ENCODE measurements at regions not wholly inside any gene's neighbourhood (a gene's known extent, or its start where the extent isn't known, plus 50 kb on each side); places are given as distances from the start of the nearest gene placed in this dataset.

GRCh38 chr2:15802657-15803542 is 137.4 kb upstream of the MYCN start:
- no peak overlapping the region for H3K27ac ChIP-seq (replicated peaks in 1 of 4)
- TF ChIP-seq EP300 (IDR thresholded peaks at IDR 0.05) (no peak), POLR2AphosphoS5 (IDR thresholded peaks at IDR 0.05) (no peak)
- intact Hi-C loops (cut with DNase I): no loop called here
- WGBS: 53% methylated on average over 10 of the region's 10 CpGs
- DNase-seq (ENCODE audit: extremely low spot score): no peak
- peaks cover 0 to 8% (median 0%) of the 10 kb centered on the region in 4 donors for H3K4me1 ChIP-seq
- no peaks in the 10 kb centered on the region for H3K36me3 ChIP-seq
- no peaks in the 10 kb centered on the region for H3K9me3 ChIP-seq
- no peak overlapping the region for H3K4me3 ChIP-seq
- H3K27me3 ChIP-seq: no peaks in the 10 kb centered on the region

- H3K4me3 ChIP-seq: no peak overlapping the region
- intact Hi-C loops (cut with DNase I): no loop called here
- 91% methylated on average over 12 of the region's 12 CpGs for WGBS
- TF ChIP-seq EP300 (IDR thresholded peaks at IDR 0.05) (no peak), CTCF (IDR thresholded peaks at IDR 0.05) (no peak), POLR2AphosphoS5 (IDR thresholded peaks at IDR 0.05) (no peak), POLR2A (IDR thresholded peaks at IDR 0.05; ENCODE audit: low read depth) (no peak)
- H3K9me3 ChIP-seq: no peaks in the 10 kb centered on the region
- H3K27ac ChIP-seq (replicated peaks in 1 of 4): no peak overlapping the region
- H3K4me1 ChIP-seq: peaks cover 0 to 6% (median 0%) of the 10 kb centered on the region in 4 donors
- H3K27me3 ChIP-seq: no peaks in the 10 kb centered on the region
- DNase-seq (ENCODE audit: extremely low spot score): no peak
- no peaks in the 10 kb centered on the region for H3K36me3 ChIP-seq
These were observed 136.7 kb upstream of the MYCN start for GRCh38 chr2:15803543-15804245.

- intact Hi-C loops (cut with DNase I): no loop called here
- Histone ChIP-seq H3K36me3 (no peaks in the 10 kb centered on the region), H3K4me3 (no peak overlapping the region), H3K27ac (replicated peaks in 1 of 4) (no peak overlapping the region), H3K27me3 (no peaks in the 10 kb centered on the region), H3K4me1 (peaks cover 0 to 4% (median 0%) of the 10 kb centered on the region in 4 donors), H3K9me3 (no peaks in the 10 kb centered on the region)
- WGBS: 100% methylated on average over 1 of the region's 1 CpG
- no peak for DNase-seq (ENCODE audit: extremely low spot score)
- TF ChIP-seq POLR2AphosphoS5 (IDR thresholded peaks at IDR 0.05) (no peak), EP300 (IDR thresholded peaks at IDR 0.05) (no peak), POLR2A (IDR thresholded peaks at IDR 0.05; ENCODE audit: low read depth) (no peak), CTCF (IDR thresholded peaks at IDR 0.05) (no peak)
These were observed 136.1 kb upstream of the MYCN start for GRCh38 chr2:15804246-15804619.

- H3K27me3 ChIP-seq: no peaks in the 10 kb centered on the region
- DNase-seq (ENCODE audit: extremely low spot score): no peak
- H3K4me3 ChIP-seq: no peak overlapping the region
- 93% methylated on average over 2 of the region's 2 CpGs for WGBS
- no peaks in the 10 kb centered on the region for H3K36me3 ChIP-seq
- TF ChIP-seq POLR2A (IDR thresholded peaks at IDR 0.05; ENCODE audit: low read depth): no peak
- no peak for TF ChIP-seq EP300 (IDR thresholded peaks at IDR 0.05)
- TF ChIP-seq POLR2AphosphoS5 (IDR thresholded peaks at IDR 0.05): no peak
- TF ChIP-seq CTCF (IDR thresholded peaks at IDR 0.05): no peak
- no peaks in the 10 kb centered on the region for H3K9me3 ChIP-seq
- H3K27ac ChIP-seq (replicated peaks in 1 of 4): no peak overlapping the region
- intact Hi-C loops (cut with DNase I): no loop called here
- peaks cover 0 to 4% (median 0%) of the 10 kb centered on the region in 4 donors for H3K4me1 ChIP-seq
These were observed 135.7 kb upstream of the MYCN start for GRCh38 chr2:15804691-15805090.

GRCh38 chr2:15805206-15805605 is 135.1 kb upstream of the MYCN start:
- H3K27me3 ChIP-seq: no peaks in the 10 kb centered on the region
- TF ChIP-seq POLR2A (IDR thresholded peaks at IDR 0.05; ENCODE audit: low read depth) (no peak), EP300 (IDR thresholded peaks at IDR 0.05) (no peak), CTCF (IDR thresholded peaks at IDR 0.05) (no peak), POLR2AphosphoS5 (IDR thresholded peaks at IDR 0.05) (no peak)
- no peak for DNase-seq (ENCODE audit: extremely low spot score)
- H3K9me3 ChIP-seq: no peaks in the 10 kb centered on the region
- no peak overlapping the region for H3K27ac ChIP-seq (replicated peaks in 1 of 4)
- intact Hi-C loops (cut with DNase I): no loop called here
- H3K4me1 ChIP-seq: peaks cover 0 to 4% (median 0%) of the 10 kb centered on the region in 4 donors
- H3K4me3 ChIP-seq: no peak overlapping the region
- H3K36me3 ChIP-seq: no peaks in the 10 kb centered on the region
- 100% methylated on average over 2 of the region's 2 CpGs for WGBS

Measured in esophagus muscularis mucosa (tissue), 4 donors.